Ectodermal cell (in vitro differentiated cells): ENCODE measurements at regions not wholly inside any gene's neighbourhood (a gene's known extent, or its start where the extent isn't known, plus 50 kb on each side); places are given as distances from the start of the nearest gene placed in this dataset.
"Not testable (repeated sequence)": the region's sequence is repeated elsewhere in the genome, so short reads cannot be mapped to it uniquely, and the experiment has no call there.

Source experiments
- H3K27ac ChIP-seq: 2 replicates; pipeline ENCODE4 v1.7.0; 2013; ENCODE audit warnings: mild to moderate bottlenecking, low read depth, low read length; ENCODE audit not compliant: insufficient read depth, poor library complexity, severe bottlenecking
- H3K27me3 ChIP-seq: 2 replicates; pipeline ENCODE4 v1.7.0; 2013; ENCODE audit warnings: mild to moderate bottlenecking, low read length; ENCODE audit not compliant: insufficient read depth, control insufficient read depth, poor library complexity, severe bottlenecking
- H3K36me3 ChIP-seq: one replicate; pipeline ENCODE4 v1.7.0; 2013; ENCODE audit warnings: low read length; ENCODE audit not compliant: control insufficient read depth, insufficient read depth
- H3K4me1 ChIP-seq: one replicate; pipeline ENCODE4 v1.7.0; 2013; ENCODE audit warnings: low read length; ENCODE audit not compliant: control insufficient read depth, insufficient read depth
- H3K4me3 ChIP-seq: 2 replicates; pipeline ENCODE4 v1.7.0; 2013; ENCODE audit warnings: low read depth, low read length, control low read depth; ENCODE audit not compliant: insufficient read depth
- H3K9me3 ChIP-seq: 2 replicates; pipeline ENCODE4 v1.7.0; 2013; ENCODE audit warnings: mild to moderate bottlenecking, low read length, moderate library complexity; ENCODE audit not compliant: control insufficient read depth
- WGBS, 2 experiments: methylation state at CpG; one replicate each; pipeline ENCODE4 v1.1.7; 2013; ENCODE audit warnings: missing lambda C conversion rate in 2 of 2; 5-methylcytosine and 5-hydroxymethylcytosine counted together

DNA sequence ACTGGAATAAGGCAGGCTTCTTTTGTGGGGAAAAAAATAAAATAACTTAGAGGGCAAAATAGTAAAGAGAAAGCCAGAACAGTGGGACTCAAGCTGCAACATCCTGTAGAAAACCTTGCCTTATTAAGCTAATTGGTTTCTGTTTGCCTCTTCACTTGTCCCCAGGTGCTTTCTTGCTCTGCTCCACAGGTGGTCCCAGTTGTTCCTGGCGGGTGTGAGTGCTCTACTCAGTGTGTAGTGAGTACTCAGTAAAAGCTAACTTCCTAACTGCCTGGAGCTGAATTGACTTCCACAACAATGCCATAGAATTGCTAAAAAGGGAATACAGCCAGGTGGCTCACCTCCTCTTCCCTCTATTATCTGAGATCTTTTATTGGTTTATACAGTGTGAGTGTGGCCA is 930.2 kb downstream of the C4orf33 start:
- Histone ChIP-seq H3K36me3 (no peaks in the 10 kb centered on the region), H3K4me3 (no peak overlapping the region), H3K27me3 (no peaks in the 10 kb centered on the region), H3K4me1 (peaks cover 5% of the 10 kb centered on the region), H3K9me3 (no peaks in the 10 kb centered on the region), H3K27ac (peak overlapping the region; percentile 16)
- 0% methylated on average over 1 of the region's 1 CpG for WGBS, 2 experiments

DNA sequence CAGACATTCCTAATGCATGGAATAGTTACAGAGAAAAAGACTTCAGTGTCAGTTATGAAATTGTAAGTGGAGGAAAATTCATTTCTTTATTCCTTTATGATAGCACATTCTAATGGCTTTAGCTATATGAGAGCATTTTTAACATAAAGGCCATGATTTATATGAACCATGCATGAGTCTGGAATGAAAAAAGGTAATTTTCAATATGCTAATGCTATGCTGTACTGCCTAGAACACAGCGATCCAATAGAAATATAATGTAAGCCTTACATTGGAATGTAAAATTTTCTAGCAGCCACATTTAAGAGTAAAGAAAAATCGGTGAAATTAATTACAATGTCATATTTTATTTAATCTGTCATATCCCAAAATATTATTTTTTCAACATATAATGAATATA is 932.0 kb downstream of the C4orf33 start:
- Histone ChIP-seq H3K4me3 (no peak overlapping the region), H3K9me3 (no peaks in the 10 kb centered on the region), H3K27me3 (no peaks in the 10 kb centered on the region), H3K4me1 (peaks cover 5% of the 10 kb centered on the region), H3K36me3 (no peaks in the 10 kb centered on the region), H3K27ac (no peak overlapping the region)
- 100% methylated on average over 1 of the region's 2 CpGs; no CpG with 5 or more reads in 1 of the 2 experiments for WGBS, 2 experiments

DNA sequence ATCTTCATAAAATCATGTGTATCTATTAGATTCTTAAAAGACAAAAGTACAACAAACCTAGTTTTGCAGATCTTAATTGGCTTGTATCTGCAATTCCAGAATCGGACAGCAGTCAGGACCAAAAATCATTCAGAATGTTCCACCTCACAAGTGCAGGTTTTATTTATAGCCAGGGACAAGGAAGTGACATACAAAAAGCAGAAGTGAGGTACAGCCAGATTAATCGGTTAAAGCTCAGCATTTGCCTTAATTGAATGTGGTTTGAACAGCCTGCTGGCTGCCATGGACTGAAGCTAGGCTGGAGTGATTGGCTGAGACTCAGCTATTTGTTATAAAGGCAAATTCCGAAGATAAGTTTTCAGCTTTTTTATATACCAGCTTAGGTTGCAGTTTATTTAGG is 932.6 kb downstream of the C4orf33 start:
- no peaks in the 10 kb centered on the region for H3K9me3 ChIP-seq
- H3K27me3 ChIP-seq = no peaks in the 10 kb centered on the region
- WGBS, 2 experiments = 74 to 81% methylated on average over 3 of the region's 3 CpGs
- H3K4me3 ChIP-seq = no peak overlapping the region
- H3K4me1 ChIP-seq = peaks cover 5% of the 10 kb centered on the region
- no peak overlapping the region for H3K27ac ChIP-seq
- H3K36me3 ChIP-seq = no peaks in the 10 kb centered on the region

DNA sequence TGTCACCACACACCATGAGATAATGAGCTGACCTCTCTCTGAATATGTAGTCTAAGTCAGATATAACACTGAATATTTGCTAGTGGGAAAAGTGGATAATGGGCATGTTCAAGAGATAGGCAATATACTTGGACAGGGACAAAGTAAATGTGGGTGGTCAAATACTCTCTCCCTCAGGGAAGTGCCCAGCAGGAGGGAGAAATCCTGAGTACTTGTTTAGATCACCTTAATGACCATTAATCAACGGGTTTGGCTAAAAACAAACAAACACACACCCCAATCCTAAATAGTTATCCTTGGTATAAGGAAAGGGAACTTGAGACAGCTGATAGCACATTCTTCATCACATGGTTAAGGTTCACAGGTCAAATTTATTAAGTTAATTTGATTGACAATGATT is 933.5 kb downstream of the C4orf33 start:
- Histone ChIP-seq H3K27me3 (no peaks in the 10 kb centered on the region), H3K4me1 (peaks cover 5% of the 10 kb centered on the region), H3K36me3 (no peaks in the 10 kb centered on the region), H3K4me3 (no peak overlapping the region), H3K9me3 (no peaks in the 10 kb centered on the region), H3K27ac (no peak overlapping the region)
- 50% methylated on average over 1 of the region's 1 CpG; no CpG with 5 or more reads in 1 of the 2 experiments for WGBS, 2 experiments

DNA sequence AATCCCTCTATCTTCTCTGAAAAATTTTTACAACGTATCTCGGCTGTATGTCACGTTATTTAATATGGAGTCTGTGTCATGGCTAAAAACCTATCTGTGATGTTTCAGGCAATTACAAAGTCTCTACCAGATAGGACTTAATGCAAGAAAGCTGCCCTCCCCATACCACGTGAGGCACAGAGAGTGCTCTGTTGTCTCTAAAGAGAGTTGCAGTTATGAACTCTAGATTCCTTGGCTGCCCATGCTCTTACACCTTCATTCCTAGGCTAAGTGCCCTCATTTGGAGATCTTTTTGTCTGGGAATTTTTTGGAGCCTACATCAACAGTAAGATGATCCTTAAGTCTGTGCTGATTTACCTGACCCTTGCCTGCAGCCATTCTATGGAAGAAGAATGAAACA is 935.9 kb downstream of the C4orf33 start:
- Histone ChIP-seq H3K27ac (no peak overlapping the region), H3K27me3 (no peaks in the 10 kb centered on the region), H3K4me1 (no peaks in the 10 kb centered on the region), H3K4me3 (no peak overlapping the region), H3K9me3 (no peaks in the 10 kb centered on the region), H3K36me3 (no peaks in the 10 kb centered on the region)
- 91 to 97% methylated on average over 3 to 4 of the region's 4 CpGs for WGBS, 2 experiments

DNA sequence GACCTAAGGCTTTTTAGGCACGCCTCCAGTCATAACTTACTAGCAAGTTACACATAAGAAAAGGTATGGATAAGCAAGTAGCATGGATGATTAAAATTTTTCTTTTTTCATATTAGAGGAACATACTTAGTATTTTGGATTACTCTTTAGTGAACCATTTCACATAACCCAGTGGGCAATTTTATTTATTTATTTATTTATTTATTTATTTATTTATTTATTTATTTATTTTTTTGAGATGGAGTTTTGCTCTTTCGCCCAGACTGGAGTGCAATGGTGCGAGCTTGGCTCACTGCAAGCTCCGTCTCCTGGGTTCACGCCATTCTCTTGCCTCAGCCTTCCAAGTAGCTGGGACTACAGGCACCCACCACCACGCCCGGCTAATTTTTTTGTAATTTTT is 937.7 kb downstream of the C4orf33 start:
- not testable (repeated sequence) for H3K27me3 ChIP-seq, H3K9me3 ChIP-seq, H3K4me3 ChIP-seq, H3K36me3 ChIP-seq, H3K27ac ChIP-seq, H3K4me1 ChIP-seq
- 92 to 100% methylated on average over 6 to 7 of the region's 7 CpGs for WGBS, 2 experiments

DNA sequence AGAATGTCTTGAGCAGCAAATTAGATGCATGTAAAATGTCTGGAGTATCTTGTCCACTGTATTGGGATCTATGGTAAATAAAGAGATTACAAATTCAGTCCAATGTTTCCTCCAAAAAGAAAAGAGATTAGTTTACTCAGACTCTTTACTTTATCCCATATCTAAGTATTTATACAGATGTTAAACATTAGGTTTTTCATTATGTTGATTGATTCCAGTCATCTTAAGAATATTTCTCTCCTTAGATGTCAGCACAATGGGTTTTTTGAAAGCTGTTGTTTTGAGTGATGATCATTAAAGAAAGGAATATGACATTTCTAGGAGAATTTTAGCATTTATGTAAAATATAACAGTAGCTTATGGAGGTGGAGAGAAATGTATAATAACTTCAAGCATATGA is 938.9 kb downstream of the C4orf33 start:
- no peak overlapping the region for H3K4me3 ChIP-seq
- H3K27ac ChIP-seq = no peak overlapping the region
- no peaks in the 10 kb centered on the region for H3K36me3 ChIP-seq
- no peaks in the 10 kb centered on the region for H3K4me1 ChIP-seq
- no peaks in the 10 kb centered on the region for H3K9me3 ChIP-seq
- H3K27me3 ChIP-seq = no peaks in the 10 kb centered on the region

DNA sequence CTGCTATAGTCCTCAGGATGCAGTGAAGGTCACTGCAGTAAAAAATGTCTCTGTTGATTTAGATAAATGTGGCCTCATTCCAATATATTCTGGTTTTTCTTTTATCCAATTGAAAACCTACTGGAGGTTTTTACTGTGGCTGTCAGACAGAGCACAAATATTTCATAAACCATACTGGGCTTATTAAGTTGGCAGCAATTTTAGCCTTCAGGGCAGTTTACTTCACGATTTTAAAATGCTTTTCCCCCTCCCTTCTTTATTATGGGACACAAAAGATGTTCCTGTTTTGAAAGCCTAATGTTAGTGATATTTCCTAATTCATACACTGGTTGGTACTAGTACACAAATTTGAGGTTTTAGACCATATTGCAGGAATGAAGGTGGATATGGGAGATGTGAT is 939.4 kb downstream of the C4orf33 start:
- Histone ChIP-seq H3K36me3 (no peaks in the 10 kb centered on the region), H3K9me3 (no peaks in the 10 kb centered on the region), H3K27me3 (no peaks in the 10 kb centered on the region), H3K4me1 (no peaks in the 10 kb centered on the region), H3K27ac (no peak overlapping the region), H3K4me3 (no peak overlapping the region)
- 79 to 90% methylated on average over 1 of the region's 1 CpG for WGBS, 2 experiments

DNA sequence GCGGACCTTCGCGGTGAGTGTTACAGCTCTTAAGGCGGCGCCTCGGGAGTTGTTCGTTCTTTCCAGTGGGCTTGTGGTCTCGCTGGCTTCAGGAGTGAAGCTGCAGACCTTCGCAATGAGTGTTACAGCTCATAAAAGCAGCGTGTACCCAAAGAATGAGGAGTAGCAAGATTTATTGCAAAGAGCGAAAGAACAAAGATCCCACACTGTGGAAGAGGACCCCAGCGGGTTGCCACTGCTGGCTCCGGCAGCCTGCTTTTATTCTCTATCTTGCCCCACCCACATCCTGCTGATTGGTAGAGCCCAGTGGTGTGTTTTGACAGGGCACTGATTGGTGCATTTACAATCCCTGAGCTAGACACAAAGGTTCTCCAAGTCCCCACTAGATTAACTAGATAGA is 941.9 kb downstream of the C4orf33 start:
- not testable (repeated sequence) for H3K9me3 ChIP-seq, H3K4me3 ChIP-seq, H3K4me1 ChIP-seq, H3K27ac ChIP-seq, H3K36me3 ChIP-seq, H3K27me3 ChIP-seq
- 94 to 97% methylated on average over 13 of the region's 13 CpGs for WGBS, 2 experiments

DNA sequence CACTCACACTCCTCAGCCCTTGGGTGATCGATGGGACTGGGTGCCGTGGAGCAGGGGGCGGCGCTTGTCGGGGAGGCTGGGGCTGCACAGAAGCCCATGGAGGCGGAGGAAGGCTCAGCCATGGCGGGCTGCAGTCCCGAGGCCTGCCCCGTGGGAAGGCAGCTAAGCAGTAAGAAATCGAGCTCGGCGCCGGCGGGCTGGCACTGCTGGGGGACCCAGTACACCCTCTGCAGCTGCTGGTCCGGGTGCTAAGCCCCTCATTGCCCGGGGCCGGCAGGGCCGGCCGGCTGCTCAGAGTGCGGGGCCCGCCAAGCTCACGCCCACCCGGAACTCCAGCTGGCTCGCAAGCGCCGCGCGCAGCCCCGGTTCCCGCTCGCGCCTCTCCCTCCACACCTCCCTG is 942.6 kb downstream of the C4orf33 start:
- not testable (repeated sequence) for H3K27ac ChIP-seq, H3K27me3 ChIP-seq
- WGBS, 2 experiments = 96 to 97% methylated on average over 32 of the region's 32 CpGs

DNA sequence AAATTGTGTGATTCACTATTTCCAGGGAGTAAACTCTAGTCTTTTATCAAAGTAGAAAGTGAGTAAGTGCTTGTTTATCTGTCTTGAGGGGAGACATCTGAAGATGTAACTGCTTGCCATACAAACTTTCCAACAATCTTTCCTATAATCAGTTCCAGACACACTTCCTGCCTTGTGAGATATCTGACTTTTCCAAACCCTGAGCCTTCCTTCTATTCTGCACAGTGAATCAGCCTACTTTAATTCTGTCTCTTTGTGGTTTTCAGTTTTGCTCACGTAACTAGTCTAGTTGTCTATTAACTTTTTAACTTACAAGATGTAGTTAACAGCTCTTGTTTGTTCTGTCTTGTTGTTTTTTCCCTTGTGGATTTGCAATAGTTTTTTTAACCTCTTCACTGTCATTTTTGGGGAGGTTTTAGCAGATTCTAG is 947.8 kb downstream of the C4orf33 start:
- WGBS, 2 experiments = 100% methylated on average over 1 of the region's 1 CpG; no CpG with 5 or more reads in 1 of the 2 experiments
- Histone ChIP-seq H3K36me3 (no peaks in the 10 kb centered on the region), H3K9me3 (no peaks in the 10 kb centered on the region), H3K27me3 (no peaks in the 10 kb centered on the region), H3K4me1 (no peaks in the 10 kb centered on the region), H3K27ac (no peak overlapping the region), H3K4me3 (no peak overlapping the region)

More for the DNA sequence above, 942.6 kb downstream of the C4orf33 start:
- not testable (repeated sequence) for H3K36me3 ChIP-seq, H3K9me3 ChIP-seq, H3K4me1 ChIP-seq, H3K4me3 ChIP-seq
